Astrocyte of the hippocampus (primary cell): ENCODE measurements at regions not wholly inside any gene's neighbourhood (a gene's known extent, or its start where the extent isn't known, plus 50 kb on each side); places are given as distances from the start of the nearest gene placed in this dataset.
"Not testable (repeated sequence)": the region's sequence is repeated elsewhere in the genome, so short reads cannot be mapped to it uniquely, and the experiment has no call there.

Experiments used
- DNase-seq: peaks from one replicate; pipeline ENCODE4 v3.0.0; 2011; ENCODE audit warnings: low read depth, low spot score

GRCh38 chr18:28455971-28456370 lies 279.0 kb upstream of the CDH2 start:
- DNase-seq = no peak

- DNase-seq = no peak
Measured at GRCh38 chr18:28439870-28440269, 262.9 kb upstream of the CDH2 start.

GRCh38 chr18:28438381-28438780 lies 261.5 kb upstream of the CDH2 start:
- no peak for DNase-seq

GRCh38 chr18:28432339-28432738 lies 255.4 kb upstream of the CDH2 start:
- no peak for DNase-seq

- no peak for DNase-seq
Measured at GRCh38 chr18:28425886-28426285, 249.0 kb upstream of the CDH2 start.

- DNase-seq = no peak
Measured at GRCh38 chr18:28422577-28422976, 245.6 kb upstream of the CDH2 start.

GRCh38 chr18:28421950-28422349 lies 245.0 kb upstream of the CDH2 start:
- DNase-seq = not testable (repeated sequence)

- DNase-seq = peak; percentile 63
Measured at GRCh38 chr18:28412521-28412920, 235.6 kb upstream of the CDH2 start.

GRCh38 chr18:28411806-28412205 lies 234.9 kb upstream of the CDH2 start:
- DNase-seq = peak; percentile 93

- no peak for DNase-seq
Measured at GRCh38 chr18:28409811-28410210, 232.9 kb upstream of the CDH2 start.

GRCh38 chr18:28408528-28408927 lies 231.6 kb upstream of the CDH2 start:
- DNase-seq = no peak

GRCh38 chr18:28407681-28408080 lies 230.8 kb upstream of the CDH2 start:
- peak; percentile 58 for DNase-seq

- DNase-seq = no peak
Measured at GRCh38 chr18:28406533-28406932, 229.6 kb upstream of the CDH2 start.

- no peak for DNase-seq
Measured at GRCh38 chr18:28404694-28405093, 227.8 kb upstream of the CDH2 start.

- DNase-seq = no peak
Measured at GRCh38 chr18:28399781-28400362, 222.9 kb upstream of the CDH2 start.

GRCh38 chr18:28398471-28398870 lies 221.5 kb upstream of the CDH2 start:
- no peak for DNase-seq

- DNase-seq = no peak
Measured at GRCh38 chr18:28390022-28390421, 213.1 kb upstream of the CDH2 start.

- no peak for DNase-seq
Measured at GRCh38 chr18:28382215-28382879, 205.4 kb upstream of the CDH2 start.

GRCh38 chr18:28372186-28372585 lies 195.3 kb upstream of the CDH2 start:
- no peak for DNase-seq

GRCh38 chr18:28366676-28367075 lies 189.7 kb upstream of the CDH2 start:
- no peak for DNase-seq

GRCh38 chr18:28365411-28365831 lies 188.5 kb upstream of the CDH2 start:
- peak; percentile 71 for DNase-seq

- DNase-seq = no peak
Measured at GRCh38 chr18:28363124-28363523, 186.2 kb upstream of the CDH2 start.

- no peak for DNase-seq
Measured at GRCh38 chr18:28359176-28359575, 182.2 kb upstream of the CDH2 start.
